ENCODE measurements at regions not wholly inside any gene's neighbourhood (a gene's known extent, or its start where the extent isn't known, plus 50 kb on each side); places are given as distances from the start of the nearest gene placed in this dataset.

GRCh38 chr18:11237484-11237883 lies 88.1 kb upstream of the PIEZO2 start:
- Histone ChIP-seq H3K9ac (ENCODE audit: insufficient read depth in 1 of 2, low read depth in 2 of 2, low read length in 2 of 2) (no peak overlapping the region), H3K27me3 (ENCODE audit: control insufficient read depth in 2 of 2, insufficient read depth in 2 of 2, low read length in 2 of 2) (no peaks in the 10 kb centered on the region), H2AFZ (ENCODE audit: low read depth, low read length) (no peak overlapping the region), H4K20me1 (replicated peaks; ENCODE audit: control insufficient read depth, insufficient read depth, low read length) (no peaks in the 10 kb centered on the region), H3K9me1 (ENCODE audit: control insufficient read depth, insufficient read depth, low read length) (no peaks in the 10 kb centered on the region), H3K36me3 (ENCODE audit: control insufficient read depth, insufficient read depth, low read length) (no peaks in the 10 kb centered on the region), H3K4me2 (ENCODE audit: insufficient read depth, low read length) (no peak overlapping the region), H3K27ac (ENCODE audit: extremely low read depth, low read depth, low read length) (no peak overlapping the region), H3K4me3 (no peak overlapping the region), H3K4me1 (replicated peaks in 1 of 2; ENCODE audit: control insufficient read depth in 2 of 2, insufficient read depth in 2 of 2, low read length in 2 of 2) (no peaks in the 10 kb centered on the region), H3K79me2 (ENCODE audit: control insufficient read depth, insufficient read depth, low read length) (no peaks in the 10 kb centered on the region), H3K9me3 (replicated peaks; ENCODE audit: control insufficient read depth, insufficient read depth, low read depth, low read length) (no peaks in the 10 kb centered on the region)
- in situ Hi-C loops (cut with MboI): no loop called here
- ChIA-PET POLR2A (no interaction called here), CTCF (ENCODE audit: low intra/inter-chr PET ratio) (no interaction called here)
- BruUV-seq (replicated peaks): no TSS peak
- DNase-seq (ENCODE audit: extremely low read depth in 1 of 4, low spot score in 3 of 4) (no peak), FAIRE-seq (no peak), ATAC-seq (no peak)
- intact Hi-C loops (cut with micrococcal nuclease): no loop called here
- WGBS (ENCODE audit: insufficient coverage, low coverage, missing lambda C conversion rate): 0% methylated on average over 2 of the region's 2 CpGs
- TF ChIP-seq POLR2H (tag; IDR thresholded peaks at IDR 0.05; ENCODE audit: low read depth) (no peak), HDGF (IDR thresholded peaks at IDR 0.05) (no peak), MGA (IDR thresholded peaks at IDR 0.05) (no peak), ATF6 (CRISPR knock-in tag; IDR thresholded peaks at IDR 0.05) (no peak), MTA3 (IDR thresholded peaks at IDR 0.05; ENCODE audit: borderline replicate concordance) (no peak), BDP1 (IDR thresholded peaks at IDR 0.05; ENCODE audit: insufficient read depth, insufficient read length) (no peak), CHAMP1 (IDR thresholded peaks at IDR 0.05) (no peak)

Measured in K562 (cell line).